ENCODE measurements at regions not wholly inside any gene's neighbourhood (a gene's known extent, or its start where the extent isn't known, plus 50 kb on each side); places are given as distances from the start of the nearest gene placed in this dataset.
"Not testable (repeated sequence)": the region's sequence is repeated elsewhere in the genome, so short reads cannot be mapped to it uniquely, and the experiment has no call there.

GRCh38 chr12:88313554-88313953, 171.4 kb downstream of the TMTC3 start:
- no peak for DNase-seq

DNA sequence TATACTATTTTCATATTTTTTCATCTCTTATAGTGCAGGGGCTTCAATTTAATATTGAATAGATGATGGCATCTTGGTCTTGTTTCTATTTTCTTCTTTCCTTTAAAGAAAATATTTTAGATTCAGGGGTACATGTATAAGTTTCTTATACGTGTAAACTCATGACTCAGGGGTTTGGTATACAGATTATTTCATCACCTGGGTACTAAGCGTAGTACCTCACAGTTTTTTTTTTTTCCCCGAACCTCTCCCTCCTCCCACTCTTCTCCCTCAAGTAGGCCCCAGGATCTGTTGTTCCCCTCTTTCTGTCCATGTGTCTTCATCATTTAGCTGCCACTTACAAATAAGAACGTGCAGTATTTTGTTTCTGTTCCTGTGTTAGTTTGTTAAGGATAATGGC, 172.6 kb downstream of the TMTC3 start:
- no peak for DNase-seq

GRCh38 chr12:88318726-88319125, 176.6 kb downstream of the TMTC3 start:
- DNase-seq, result no peak

DNA sequence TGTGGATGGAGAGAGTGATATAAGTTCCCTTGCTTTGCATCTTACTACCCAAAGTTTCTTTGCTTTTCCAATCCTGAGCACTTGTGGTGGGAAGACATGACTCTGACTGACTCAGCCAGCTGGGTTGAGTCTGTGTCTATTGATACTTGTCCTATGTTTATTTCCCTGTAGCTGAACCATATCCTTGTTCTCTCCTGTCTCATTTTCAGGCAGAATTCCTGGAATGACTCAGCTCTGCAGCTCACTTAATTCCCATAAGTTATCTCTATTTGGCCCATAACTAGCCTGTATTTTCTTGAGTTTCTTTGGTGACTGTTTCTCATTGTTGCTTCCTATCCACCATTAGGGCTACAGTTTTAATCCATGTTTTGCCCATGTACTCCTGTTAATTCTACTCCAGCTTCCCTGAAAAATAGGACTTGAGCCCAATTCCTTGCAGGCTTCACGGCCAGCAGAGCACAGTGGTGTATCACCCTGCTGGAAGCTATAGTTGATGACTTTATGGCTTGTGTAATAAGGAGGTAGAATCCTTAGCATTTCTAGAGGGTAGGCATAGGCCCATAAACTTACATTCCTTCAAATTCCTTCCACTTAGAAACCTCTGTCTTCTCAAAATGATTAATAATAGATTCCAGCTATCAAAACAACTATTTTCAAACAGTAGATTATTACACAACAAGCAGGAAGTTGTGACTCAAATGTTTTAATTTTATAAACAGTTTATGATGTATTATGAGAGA, 183.1 kb downstream of the TMTC3 start:
- DNase-seq, result no peak

- DNase-seq, result no peak
Observed at GRCh38 chr12:88325816-88326189, 183.7 kb downstream of the TMTC3 start.

GRCh38 chr12:88327276-88327675, 185.2 kb downstream of the TMTC3 start:
- no peak for DNase-seq

DNA sequence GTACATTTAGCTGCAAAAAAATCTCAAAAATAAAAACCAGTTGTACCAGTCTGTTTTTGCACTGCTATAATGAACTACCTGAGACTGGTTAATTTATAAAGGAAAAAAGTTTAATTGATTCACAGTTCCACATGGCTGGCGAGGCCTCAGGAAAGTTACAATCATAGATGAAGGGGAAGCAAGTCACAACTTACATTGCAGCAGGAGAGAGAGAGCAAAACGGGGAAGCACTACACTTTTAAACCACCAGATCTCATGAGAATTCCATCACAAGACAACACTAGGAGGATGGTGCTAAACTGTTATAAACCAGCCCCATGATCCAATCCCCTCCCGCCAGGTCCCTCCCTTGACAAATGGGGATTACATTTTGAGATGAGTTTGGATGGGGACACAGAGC, 186.0 kb downstream of the TMTC3 start:
- no peak for DNase-seq

GRCh38 chr12:88329833-88330232, 187.7 kb downstream of the TMTC3 start:
- DNase-seq, result no peak

GRCh38 chr12:88334271-88334670, 192.2 kb downstream of the TMTC3 start:
- no peak for DNase-seq

DNA sequence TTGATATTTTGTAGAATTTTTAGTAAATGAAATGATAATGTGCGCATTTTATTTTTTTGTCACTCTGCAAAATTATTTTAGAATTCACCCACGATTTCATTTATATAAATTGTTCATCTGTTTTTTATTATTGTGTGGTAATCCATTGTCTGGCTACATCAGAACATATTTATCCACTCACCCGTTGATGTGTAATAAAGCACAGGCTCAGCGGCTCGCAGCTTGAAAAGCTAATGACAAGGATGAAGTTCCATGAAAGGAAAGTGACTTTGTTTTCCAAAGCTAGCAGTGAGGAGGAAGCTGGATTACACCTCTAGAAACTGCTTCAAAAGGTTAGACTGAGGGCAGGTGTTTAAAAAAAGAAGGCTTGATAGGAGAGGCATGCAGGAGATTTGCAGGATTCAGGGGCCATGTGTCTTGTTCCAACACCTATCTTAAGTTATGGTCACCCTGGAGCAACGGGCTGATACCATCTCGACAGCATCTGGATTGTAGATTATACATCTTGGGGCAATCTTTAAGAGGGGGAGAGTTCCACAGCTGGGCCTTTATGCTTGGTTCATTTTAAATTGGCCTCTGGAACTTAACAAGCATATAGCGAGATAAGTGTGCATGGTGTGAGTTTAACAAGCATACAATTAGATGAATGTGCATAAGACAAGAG, 194.1 kb downstream of the TMTC3 start:
- no peak for DNase-seq

DNA sequence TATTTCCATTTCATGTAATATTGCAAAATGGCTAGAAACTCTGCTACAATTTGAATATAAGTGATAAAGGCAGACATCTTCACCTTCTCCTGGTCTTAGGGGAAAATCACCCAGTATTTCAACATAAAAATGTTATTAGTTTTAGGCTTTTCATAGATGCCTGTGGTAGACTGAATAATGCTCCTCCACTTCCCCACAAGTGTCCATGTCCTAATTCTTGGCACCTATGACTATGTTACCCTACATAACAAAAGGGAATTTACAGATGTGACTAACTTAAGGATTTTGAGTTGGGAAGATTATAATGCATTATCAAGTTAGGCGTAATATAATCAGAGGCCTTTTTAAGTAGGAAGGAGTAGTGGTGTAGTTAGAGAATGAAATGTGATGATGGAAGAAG, 196.4 kb downstream of the TMTC3 start:
- no peak for DNase-seq

- DNase-seq, result no peak
Observed at GRCh38 chr12:88339254-88339949, 197.3 kb downstream of the TMTC3 start.

DNA sequence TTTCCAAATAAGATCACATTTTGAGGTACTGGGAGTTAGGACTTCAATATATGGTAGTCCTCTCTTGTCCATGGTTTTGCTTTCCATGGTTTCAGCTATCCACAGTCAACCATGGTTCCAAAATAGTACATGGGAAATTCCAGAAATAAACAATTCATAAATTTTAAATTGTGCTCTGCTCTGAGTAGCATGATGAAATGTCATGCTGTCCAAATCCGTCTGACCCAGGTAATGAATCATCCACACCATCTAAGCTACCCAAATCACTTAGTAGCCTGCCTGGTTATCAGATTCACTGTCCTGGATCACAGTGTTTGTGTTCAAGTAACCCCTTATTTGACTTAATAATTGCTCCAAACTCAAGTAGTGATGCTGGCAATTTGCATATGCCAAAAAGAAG, 197.9 kb downstream of the TMTC3 start:
- DNase-seq, result no peak

DNA sequence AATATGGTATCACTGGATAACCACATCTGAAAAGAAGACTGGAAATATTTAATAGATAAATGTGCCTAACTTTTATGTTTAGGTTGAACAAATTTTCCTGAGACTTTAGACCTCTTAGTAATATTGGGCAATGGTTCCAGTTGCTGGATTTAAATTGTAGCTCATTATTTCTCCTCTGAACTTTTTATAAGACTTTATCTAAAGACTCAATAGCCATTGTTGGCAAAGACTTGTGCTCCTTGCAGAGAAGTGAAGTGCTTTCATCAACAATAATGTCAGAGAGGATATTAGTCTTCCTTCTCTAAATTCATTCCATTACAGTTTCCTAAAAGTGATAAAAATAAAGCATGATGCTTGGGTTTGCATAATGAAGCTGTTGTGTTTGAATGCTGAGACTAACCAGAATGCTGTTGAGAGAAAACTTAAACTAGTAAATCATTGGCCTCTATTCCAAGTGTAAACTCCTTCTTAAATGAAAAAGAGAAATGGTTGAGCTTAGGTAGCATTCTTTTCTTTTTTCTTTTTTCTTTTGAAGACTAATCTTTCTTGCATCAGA, 200.2 kb downstream of the TMTC3 start:
- no peak for DNase-seq

- no peak for DNase-seq
Observed at GRCh38 chr12:88351146-88351545, 209.0 kb downstream of the TMTC3 start.

DNA sequence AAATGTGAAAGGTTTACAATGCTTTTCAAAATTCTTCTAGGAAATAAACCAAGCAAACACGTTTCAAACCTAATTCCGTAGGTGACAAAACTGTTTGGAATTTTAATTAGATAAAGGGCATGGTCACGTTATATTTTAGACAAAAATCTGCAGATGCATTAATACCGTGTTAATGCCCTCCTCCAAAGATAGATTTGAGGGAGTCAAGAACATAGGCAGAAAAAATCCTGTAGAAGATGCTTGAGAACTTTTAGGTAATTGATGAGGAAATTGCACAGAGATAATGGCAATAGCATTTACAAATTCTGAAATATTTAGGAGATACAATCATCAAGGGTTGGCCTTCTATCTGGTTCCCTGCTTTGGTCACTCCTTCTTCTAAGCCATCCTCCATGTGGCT, 212.6 kb downstream of the TMTC3 start:
- no peak for DNase-seq

DNA sequence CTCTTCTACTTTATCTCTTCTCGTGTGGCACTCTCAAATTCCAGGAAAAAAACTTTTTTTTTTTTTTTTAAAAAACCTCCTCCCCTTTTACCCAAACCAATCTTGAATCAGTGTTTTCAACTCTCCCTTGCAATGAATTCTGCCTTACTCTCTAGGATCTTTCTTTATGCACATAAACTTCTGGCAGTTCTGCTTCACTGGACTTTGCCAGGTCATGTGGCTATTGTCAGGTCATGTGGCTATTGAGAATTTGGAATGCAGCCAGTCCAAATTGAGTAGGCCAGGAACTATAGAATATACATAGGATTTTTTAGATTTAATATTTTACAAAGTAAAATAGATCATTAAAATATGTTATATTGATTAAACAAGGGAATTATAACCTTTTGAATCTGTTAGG, 218.2 kb downstream of the TMTC3 start:
- DNase-seq, result no peak

GRCh38 chr12:88361493-88361892, 218.8 kb downstream of the KITLG start:
- no peak for DNase-seq

- no peak for DNase-seq
Observed at GRCh38 chr12:88362439-88362838, 217.8 kb downstream of the KITLG start.

DNA sequence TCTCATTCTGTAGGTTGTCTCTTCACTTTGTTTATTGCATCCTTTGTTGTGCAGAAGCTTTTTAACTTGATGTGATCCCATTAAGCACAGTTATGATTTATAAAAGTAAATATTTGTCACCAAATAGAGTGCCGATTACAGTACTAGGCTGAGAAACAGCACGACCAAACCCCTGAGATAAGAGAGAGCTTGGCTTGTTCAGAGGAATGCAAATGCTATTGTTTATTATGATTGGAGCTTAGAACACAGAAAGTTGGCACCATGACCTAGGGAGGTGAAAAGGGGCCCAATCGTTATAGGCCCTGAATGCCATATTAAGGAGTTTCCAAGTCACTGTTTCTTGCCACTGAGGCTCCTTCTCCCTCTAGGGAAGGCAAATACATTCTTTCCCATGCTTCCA, 214.9 kb downstream of the KITLG start:
- no peak for DNase-seq

GRCh38 chr12:88366101-88366500, 214.2 kb downstream of the KITLG start:
- DNase-seq, result no peak

DNA sequence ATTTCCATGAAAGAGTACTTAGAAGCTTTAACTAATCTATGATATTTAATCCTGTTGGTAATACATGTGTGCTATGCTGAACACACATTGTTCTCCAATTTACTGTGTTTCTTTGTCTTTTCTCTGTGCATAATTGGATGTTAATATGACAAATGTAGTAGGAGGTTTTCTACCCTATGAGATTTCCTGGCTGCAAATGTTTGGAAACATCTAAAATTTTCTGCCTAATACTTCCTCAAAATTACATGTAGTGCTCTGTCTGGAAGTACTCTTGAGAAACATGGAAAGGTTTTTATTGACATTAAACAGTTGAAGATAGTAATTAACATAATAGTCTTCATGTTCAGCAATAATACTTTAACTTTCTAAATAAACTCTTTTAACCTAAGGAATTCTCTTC, 213.0 kb downstream of the KITLG start:
- no peak for DNase-seq

DNA sequence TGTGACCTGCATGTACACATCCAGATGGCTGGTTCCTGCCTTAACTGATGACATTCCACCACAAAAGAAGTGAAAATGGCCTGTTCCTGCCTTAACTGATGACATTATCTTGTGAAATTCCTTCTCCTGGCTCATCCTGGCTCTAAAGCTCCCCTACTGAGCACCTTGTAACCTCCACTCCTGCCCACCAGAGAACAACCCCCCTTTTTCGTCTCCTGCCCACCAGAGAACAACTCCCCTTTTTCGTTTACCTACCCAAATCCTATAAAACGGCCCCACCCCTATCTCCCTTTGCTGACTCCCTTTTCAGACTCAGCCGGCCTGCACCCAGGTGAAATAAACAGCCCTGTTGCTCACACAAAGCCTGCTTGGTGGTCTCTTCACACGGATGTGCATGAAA, 212.2 kb downstream of the KITLG start:
- not testable (repeated sequence) for DNase-seq
